Panc1 (cell line): ENCODE measurements at regions not wholly inside any gene's neighbourhood (a gene's known extent, or its start where the extent isn't known, plus 50 kb on each side); places are given as distances from the start of the nearest gene placed in this dataset.

ENCODE experiments used
- ATAC-seq: fragments of 200-7000 bp; cut with Tn5 transposase; 2 replicates; pipeline ENCODE4 v1.9.1; 2020; ENCODE audit warnings: mild to moderate bottlenecking, moderate library complexity
- BruUV-seq: library from RNA; stranded (reverse); fragments of 400-500 nt; replicated peaks from 2 replicates; lab custom pipeline; 2021; lab: Mats Ljungman, UMichigan
- CTCF ChIA-PET: fragments of 300-600 bp; sonication (Branson Sonifier 250); formaldehyde crosslinking; loops from one replicate; lab custom pipeline; 2022; ENCODE audit warnings: antibody characterized with exemption; lab: Charles Lee
- POLR2A ChIA-PET: fragments of 300-600 bp; sonication (Branson Sonifier 250); formaldehyde crosslinking; loops from one replicate; lab custom pipeline; 2022; ENCODE audit warnings: antibody characterized with exemption; lab: Charles Lee
- DNase-seq: peaks from one replicate; pipeline ENCODE4 v3.0.0-alpha.2; 2010; ENCODE audit warnings: low read depth, low spot score
- H3K27ac ChIP-seq: 2 replicates; pipeline ENCODE4 v1.5.1; 2011; ENCODE audit warnings: mild to moderate bottlenecking, low read length, inconsistent platforms
- H3K27me3 ChIP-seq: fragments of 200-500 bp; sonication (Bioruptor generic); 2 replicates; pipeline ENCODE4 v1.6.0; 2014; ENCODE audit warnings: low read length, inconsistent platforms; ENCODE audit not compliant: control insufficient read depth, insufficient read depth
- H3K36me3 ChIP-seq: fragments of 200-500 bp; sonication (Bioruptor generic); 2 replicates; pipeline ENCODE4 v1.5.1; 2014; ENCODE audit warnings: inconsistent platforms, mild to moderate bottlenecking, low read length, moderate library complexity; ENCODE audit not compliant: control insufficient read depth, insufficient read depth
- H3K4me1 ChIP-seq: 2 replicates; pipeline ENCODE4 v1.5.1; 2011; ENCODE audit warnings: inconsistent platforms, mild to moderate bottlenecking, low read length, moderate library complexity; ENCODE audit not compliant: control insufficient read depth, insufficient read depth
- H3K4me3 ChIP-seq, 2 experiments: 2 replicates each; pipeline ENCODE4 v1.5.1; 2011 to 2012; ENCODE audit warnings: low read depth in 2 of 2, low read length in 2 of 2, mild to moderate bottlenecking in 2 of 2, inconsistent platforms in 1 of 2, moderate library complexity in 1 of 2
- H3K9me3 ChIP-seq: fragments of 200-500 bp; sonication (Bioruptor generic); 2 replicates; pipeline ENCODE4 v1.5.1; 2014; ENCODE audit warnings: low read depth, mild to moderate bottlenecking, inconsistent platforms, low read length, moderate library complexity; ENCODE audit not compliant: control insufficient read depth, insufficient read depth
- POLR2AphosphoS5 ChIP-seq: IDR thresholded peaks from 2 replicates; pipeline ENCODE4 v1.6.1; 2012; ENCODE audit warnings: mild to moderate bottlenecking, low read depth, low read length, moderate library complexity
- SIN3A ChIP-seq: IDR thresholded peaks from 2 replicates; pipeline ENCODE4 v1.6.1; 2012; ENCODE audit warnings: low read depth, mild to moderate bottlenecking, low read length, moderate library complexity, borderline replicate concordance; ENCODE audit not compliant: insufficient read depth
- TCF7L2 ChIP-seq: IDR thresholded peaks from 2 replicates; pipeline ENCODE4 v1.6.1; 2011; ENCODE audit warnings: mild to moderate bottlenecking, low read depth, low read length, inconsistent platforms
- in situ Hi-C: cut with HindIII; loops from 2 replicates; pipeline ENCODE4 v1.10.0; 2016; ENCODE audit warnings: low sequenced_read_pairs, low pct_unique_long_range_greater_than_20kb
- intact Hi-C: fragments of 100-400 bp; cut with micrococcal nuclease; formaldehyde crosslinking; loops from one replicate; pipeline ENCODE4 v1.10.0; 2022; ENCODE audit not compliant: unreplicated experiment
- TF ChIP-seq, protein P1 (sequence below), 2 experiments: IDR thresholded peaks; 2 replicates each; pipeline ENCODE4 v1.6.1; 2011 to 2012; ENCODE audit warnings: low read depth in 2 of 2, control low read depth in 1 of 2, low read length in 1 of 2, mild to moderate bottlenecking in 1 of 2, moderate library complexity in 1 of 2; ENCODE audit not compliant: insufficient read depth in 1 of 2
- TF ChIP-seq, protein P2 (sequence below): fragments of 450-650 bp; IDR thresholded peaks from 2 replicates; pipeline ENCODE4 v1.5.1; 2017; ENCODE audit warnings: mild to moderate bottlenecking

DNA sequence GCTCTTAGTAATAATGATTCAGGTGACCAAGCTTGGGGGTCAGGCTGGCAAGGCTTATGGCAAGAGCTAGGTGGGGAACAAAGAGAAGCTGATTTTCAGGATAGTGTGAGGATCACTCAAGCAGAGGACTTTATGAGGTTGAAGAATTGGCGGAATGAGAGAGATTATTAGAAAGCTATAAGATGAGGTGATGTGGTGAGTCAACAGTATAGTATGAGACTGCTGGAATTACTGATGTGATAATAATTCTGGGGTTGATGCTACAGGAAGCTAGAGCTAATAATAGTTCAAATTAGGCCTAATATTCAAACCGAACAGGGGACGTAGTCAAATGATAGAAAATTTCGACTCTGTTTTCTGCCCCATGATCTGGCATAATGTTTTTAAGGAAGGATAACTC is 2115.3 kb upstream of the PIK3C3 start:
- in situ Hi-C loops (no loop called here), intact Hi-C loops (no loop called here)
- H3K27me3 ChIP-seq = 0 out of 2 replicates have a peak, but pooled peaks cover 2% of the 10 kb centered on the region
- H3K36me3 ChIP-seq = no peaks in the 10 kb centered on the region
- ChIA-PET CTCF (no interaction called here), POLR2A (no interaction called here)
- BruUV-seq = no TSS peak
- TF ChIP-seq, protein P1, sequence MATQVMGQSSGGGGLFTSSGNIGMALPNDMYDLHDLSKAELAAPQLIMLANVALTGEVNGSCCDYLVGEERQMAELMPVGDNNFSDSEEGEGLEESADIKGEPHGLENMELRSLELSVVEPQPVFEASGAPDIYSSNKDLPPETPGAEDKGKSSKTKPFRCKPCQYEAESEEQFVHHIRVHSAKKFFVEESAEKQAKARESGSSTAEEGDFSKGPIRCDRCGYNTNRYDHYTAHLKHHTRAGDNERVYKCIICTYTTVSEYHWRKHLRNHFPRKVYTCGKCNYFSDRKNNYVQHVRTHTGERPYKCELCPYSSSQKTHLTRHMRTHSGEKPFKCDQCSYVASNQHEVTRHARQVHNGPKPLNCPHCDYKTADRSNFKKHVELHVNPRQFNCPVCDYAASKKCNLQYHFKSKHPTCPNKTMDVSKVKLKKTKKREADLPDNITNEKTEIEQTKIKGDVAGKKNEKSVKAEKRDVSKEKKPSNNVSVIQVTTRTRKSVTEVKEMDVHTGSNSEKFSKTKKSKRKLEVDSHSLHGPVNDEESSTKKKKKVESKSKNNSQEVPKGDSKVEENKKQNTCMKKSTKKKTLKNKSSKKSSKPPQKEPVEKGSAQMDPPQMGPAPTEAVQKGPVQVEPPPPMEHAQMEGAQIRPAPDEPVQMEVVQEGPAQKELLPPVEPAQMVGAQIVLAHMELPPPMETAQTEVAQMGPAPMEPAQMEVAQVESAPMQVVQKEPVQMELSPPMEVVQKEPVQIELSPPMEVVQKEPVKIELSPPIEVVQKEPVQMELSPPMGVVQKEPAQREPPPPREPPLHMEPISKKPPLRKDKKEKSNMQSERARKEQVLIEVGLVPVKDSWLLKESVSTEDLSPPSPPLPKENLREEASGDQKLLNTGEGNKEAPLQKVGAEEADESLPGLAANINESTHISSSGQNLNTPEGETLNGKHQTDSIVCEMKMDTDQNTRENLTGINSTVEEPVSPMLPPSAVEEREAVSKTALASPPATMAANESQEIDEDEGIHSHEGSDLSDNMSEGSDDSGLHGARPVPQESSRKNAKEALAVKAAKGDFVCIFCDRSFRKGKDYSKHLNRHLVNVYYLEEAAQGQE (IDR thresholded peaks at IDR 0.05; ENCODE audit: insufficient read depth in 1 of 2, low read depth in 2 of 2, low read length in 1 of 2) = no peak
- TF ChIP-seq SIN3A (no peak), TCF7L2 (no peak), POLR2AphosphoS5 (no peak)
- TF ChIP-seq, protein P2, sequence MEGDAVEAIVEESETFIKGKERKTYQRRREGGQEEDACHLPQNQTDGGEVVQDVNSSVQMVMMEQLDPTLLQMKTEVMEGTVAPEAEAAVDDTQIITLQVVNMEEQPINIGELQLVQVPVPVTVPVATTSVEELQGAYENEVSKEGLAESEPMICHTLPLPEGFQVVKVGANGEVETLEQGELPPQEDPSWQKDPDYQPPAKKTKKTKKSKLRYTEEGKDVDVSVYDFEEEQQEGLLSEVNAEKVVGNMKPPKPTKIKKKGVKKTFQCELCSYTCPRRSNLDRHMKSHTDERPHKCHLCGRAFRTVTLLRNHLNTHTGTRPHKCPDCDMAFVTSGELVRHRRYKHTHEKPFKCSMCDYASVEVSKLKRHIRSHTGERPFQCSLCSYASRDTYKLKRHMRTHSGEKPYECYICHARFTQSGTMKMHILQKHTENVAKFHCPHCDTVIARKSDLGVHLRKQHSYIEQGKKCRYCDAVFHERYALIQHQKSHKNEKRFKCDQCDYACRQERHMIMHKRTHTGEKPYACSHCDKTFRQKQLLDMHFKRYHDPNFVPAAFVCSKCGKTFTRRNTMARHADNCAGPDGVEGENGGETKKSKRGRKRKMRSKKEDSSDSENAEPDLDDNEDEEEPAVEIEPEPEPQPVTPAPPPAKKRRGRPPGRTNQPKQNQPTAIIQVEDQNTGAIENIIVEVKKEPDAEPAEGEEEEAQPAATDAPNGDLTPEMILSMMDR = no peak
- peaks cover 2% of the 10 kb centered on the region for H3K4me1 ChIP-seq
- DNase-seq (no peak), ATAC-seq (no peak)
- no peak overlapping the region for H3K27ac ChIP-seq
- H3K9me3 ChIP-seq = no peaks in the 10 kb centered on the region
- no peak overlapping the region for H3K4me3 ChIP-seq

DNA sequence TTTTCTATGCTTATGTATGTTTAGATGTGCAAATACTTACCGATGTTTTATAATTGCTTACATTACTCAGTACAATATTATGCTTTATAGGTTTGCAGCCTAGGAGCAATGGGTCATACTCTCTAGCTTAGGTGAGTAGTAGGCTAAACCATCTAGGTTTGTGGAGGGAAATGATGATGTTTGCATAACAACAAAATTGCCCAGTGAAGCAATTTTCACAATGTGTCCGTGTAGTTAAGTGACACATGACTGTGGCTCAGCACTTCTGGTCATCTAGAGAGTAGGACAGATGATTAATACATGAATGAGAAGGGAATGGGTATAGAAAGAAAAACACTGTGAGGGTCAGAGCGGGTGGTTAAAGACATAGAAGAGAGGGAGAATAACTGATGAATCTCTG is 2116.2 kb upstream of the PIK3C3 start:
- intact Hi-C loops (no loop called here), in situ Hi-C loops (no loop called here)
- ChIA-PET CTCF (no interaction called here), POLR2A (no interaction called here)
- DNase-seq = no peak
- H3K9me3 ChIP-seq = no peaks in the 10 kb centered on the region
- H3K27ac ChIP-seq = no peak overlapping the region
- no peak overlapping the region for H3K4me3 ChIP-seq
- no TSS peak for BruUV-seq
- peaks cover 2% of the 10 kb centered on the region for H3K4me1 ChIP-seq
- 0 out of 2 replicates have a peak, but pooled peaks cover 2% of the 10 kb centered on the region for H3K27me3 ChIP-seq
- ATAC-seq = no peak
- no peak for TF ChIP-seq POLR2AphosphoS5
- TF ChIP-seq, protein P2 = no peak
- TF ChIP-seq, protein P1 (IDR thresholded peaks at IDR 0.05; ENCODE audit: insufficient read depth in 1 of 2, low read depth in 2 of 2, low read length in 1 of 2) = no peak
- TF ChIP-seq SIN3A = no peak
- TF ChIP-seq TCF7L2 = no peak
- no peaks in the 10 kb centered on the region for H3K36me3 ChIP-seq
